Cardiac fibroblast (primary cell): ENCODE measurements at regions not wholly inside any gene's neighbourhood (a gene's known extent, or its start where the extent isn't known, plus 50 kb on each side); places are given as distances from the start of the nearest gene placed in this dataset.
A peak's percentile ranks its signal among the peaks of the same experiment; 100 is the strongest.

Experiments
- DNase-seq, 2 donors: peaks; one replicate each; pipeline versions ENCODE4 v3.0.0 to v3.0.0-alpha.2; 2010; ENCODE audit warnings: low read depth in 2 of 2
- H3K4me3 ChIP-seq, 2 donors: replicated peaks in 1 of 2; 1 replicate in 1 of 2; 2 replicates in 1 of 2; pipeline ENCODE4 v1.5.1; 2011; ENCODE audit warnings: low read depth in 2 of 2, low read length in 2 of 2, mild to moderate bottlenecking in 2 of 2, moderate library complexity in 1 of 2
- TF ChIP-seq, protein P1 (sequence below): IDR thresholded peaks from one replicate; pipeline ENCODE4 v1.5.1; 2011; ENCODE audit warnings: low read depth, mild to moderate bottlenecking, low read length, inconsistent platforms

DNA sequence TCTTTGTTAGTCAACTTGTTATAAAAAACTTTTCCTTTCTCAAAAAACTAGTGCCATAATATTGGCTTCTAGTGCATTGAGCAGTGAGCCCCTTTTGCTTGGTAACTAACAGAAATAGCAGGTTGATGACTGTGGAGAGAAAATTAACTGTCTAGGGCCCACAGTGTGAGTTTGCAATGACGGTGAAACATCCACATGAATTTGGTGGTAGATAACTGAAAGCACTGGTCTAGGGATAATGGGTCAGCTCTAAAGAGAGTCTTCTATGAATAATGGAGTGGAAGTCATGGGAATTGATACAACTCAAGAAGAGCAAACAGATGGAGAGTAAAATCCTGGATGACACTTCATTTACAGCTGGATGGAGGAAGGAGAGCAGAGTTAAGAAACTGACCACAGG, 245.4 kb downstream of the METTL4 start:
- TF ChIP-seq, protein P1, sequence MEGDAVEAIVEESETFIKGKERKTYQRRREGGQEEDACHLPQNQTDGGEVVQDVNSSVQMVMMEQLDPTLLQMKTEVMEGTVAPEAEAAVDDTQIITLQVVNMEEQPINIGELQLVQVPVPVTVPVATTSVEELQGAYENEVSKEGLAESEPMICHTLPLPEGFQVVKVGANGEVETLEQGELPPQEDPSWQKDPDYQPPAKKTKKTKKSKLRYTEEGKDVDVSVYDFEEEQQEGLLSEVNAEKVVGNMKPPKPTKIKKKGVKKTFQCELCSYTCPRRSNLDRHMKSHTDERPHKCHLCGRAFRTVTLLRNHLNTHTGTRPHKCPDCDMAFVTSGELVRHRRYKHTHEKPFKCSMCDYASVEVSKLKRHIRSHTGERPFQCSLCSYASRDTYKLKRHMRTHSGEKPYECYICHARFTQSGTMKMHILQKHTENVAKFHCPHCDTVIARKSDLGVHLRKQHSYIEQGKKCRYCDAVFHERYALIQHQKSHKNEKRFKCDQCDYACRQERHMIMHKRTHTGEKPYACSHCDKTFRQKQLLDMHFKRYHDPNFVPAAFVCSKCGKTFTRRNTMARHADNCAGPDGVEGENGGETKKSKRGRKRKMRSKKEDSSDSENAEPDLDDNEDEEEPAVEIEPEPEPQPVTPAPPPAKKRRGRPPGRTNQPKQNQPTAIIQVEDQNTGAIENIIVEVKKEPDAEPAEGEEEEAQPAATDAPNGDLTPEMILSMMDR = no peak

DNA sequence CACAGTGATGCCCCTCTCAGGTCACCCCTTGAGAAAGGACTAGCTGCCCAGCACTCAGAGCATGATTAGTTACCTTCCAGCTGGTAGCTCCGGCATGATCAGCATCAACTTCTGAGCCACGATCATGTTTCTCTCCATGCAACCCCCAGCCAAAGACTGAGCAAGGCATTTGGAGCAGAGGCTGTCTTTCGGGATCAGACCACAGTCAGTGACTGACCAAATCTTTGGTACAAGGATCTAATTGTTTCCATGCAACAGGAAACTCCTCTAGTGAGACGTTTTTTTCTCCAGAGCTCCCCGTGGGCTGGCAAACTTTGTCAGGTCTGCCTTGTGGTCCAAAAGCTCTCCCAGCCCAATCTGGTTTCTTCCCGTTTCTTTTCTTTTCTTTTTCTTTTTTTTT, 244.3 kb downstream of the METTL4 start:
- peak in 1 of 2 donors; percentile 59 for DNase-seq
- no peak overlapping the region for H3K4me3 ChIP-seq
- TF ChIP-seq, protein P1 = no peak

More for the DNA sequence above, 245.4 kb downstream of the METTL4 start:
- H3K4me3 ChIP-seq = no peak overlapping the region
- no peak for DNase-seq

DNA sequence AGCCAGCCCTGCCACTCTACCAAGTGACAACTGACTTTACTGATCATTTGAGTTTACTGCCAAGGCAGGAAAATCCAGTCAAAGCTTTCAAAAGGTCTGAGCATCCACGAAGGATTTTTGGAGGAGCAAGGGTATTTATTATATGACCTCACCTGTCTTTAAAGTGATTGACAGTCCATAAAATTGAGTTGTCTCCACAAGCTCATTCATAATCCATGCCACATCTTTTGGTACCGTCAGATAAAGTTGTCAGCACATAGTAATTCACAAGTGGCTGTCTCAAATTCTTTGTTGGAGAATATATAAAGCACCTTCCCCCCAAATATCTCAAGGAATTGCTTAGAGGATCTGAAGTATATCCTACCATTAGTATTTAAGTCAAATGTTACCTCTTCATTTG, 240.5 kb downstream of the METTL4 start:
- H3K4me3 ChIP-seq = no peak overlapping the region
- TF ChIP-seq, protein P1 = no peak
- no peak for DNase-seq

DNA sequence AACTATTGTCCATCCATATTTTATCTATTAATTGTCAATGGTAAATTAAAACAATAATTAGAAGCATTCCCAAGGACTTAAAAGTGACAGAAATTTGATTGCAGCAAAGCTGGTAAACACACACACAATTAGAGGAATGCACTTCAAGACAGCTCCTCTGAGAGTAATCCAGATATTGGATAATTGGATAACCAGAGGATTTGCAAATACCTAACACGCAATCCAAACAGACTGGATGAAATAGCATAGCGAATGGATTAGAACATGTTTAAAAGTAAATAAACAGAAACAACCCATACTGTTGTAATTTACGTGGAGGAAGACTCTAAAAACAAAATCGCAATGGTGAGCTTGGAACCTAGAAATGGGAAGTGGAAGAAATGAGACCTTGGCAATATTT, 239.8 kb downstream of the METTL4 start:
- DNase-seq = no peak
- no peak overlapping the region for H3K4me3 ChIP-seq
- TF ChIP-seq, protein P1 = no peak

DNA sequence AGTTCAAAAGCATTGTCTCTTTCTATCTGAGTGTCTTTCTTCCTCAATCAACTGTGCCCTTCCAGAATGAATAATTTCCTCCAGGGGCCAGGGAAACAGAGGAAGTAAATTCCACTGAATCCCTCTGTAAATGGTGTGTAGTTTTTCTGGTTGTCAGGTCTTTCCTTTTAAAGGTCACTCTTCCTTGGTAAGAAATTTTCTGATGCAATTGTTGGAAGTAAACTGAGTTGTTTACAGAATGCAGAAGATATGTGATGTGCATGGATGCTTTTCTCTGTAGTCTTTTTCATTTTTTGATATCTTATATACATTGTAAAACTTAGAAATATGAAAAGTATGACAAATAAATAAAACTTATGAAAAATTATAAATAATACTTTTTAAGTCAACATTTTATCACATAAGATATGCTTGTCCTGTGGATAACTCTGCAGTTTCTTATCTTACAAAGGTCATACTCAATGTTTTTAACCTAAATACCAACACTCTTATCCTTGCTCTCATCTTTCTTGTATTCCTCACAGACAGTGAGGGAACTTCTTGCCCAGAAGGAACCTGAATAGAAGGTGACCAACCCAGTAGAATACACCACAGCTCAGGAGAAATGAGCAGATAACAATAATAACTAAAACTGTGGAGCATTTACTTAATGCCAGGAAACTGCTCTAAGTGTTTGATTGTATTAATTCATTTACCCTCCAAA, 234.5 kb downstream of the METTL4 start:
- H3K4me3 ChIP-seq = no peak overlapping the region
- peak in 1 of 2 donors; percentile 8 for DNase-seq
- TF ChIP-seq, protein P1 = no peak

DNA sequence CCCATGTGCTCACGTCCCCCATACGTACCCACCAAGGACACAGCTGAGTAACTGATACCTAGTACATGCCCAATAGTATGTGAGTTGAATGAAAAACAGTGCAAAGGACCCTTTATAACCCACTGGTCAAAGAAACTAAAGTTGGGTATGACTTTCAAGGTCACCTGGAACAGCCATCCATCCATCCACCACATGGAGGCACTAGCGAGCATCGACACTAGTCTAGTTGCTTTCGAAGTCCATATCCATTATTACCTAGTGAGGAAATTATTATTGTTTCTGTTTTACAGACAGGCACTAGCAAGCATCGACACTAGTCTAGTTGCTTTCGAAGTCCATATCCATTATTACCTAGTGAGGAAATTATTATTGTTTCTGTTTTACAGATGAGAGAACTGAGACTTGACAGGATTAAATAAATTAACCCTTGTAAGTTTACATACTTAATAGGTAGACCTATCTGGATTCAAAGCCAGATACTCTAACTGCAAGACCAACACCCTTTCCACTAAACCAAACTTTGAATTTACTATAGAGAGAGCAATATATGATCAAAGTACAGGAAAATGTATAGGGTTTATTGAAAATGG, 233.7 kb downstream of the METTL4 start:
- peak; percentile 18 to 61 for DNase-seq
- no peak overlapping the region for H3K4me3 ChIP-seq
- TF ChIP-seq, protein P1 = peak; percentile 64

DNA sequence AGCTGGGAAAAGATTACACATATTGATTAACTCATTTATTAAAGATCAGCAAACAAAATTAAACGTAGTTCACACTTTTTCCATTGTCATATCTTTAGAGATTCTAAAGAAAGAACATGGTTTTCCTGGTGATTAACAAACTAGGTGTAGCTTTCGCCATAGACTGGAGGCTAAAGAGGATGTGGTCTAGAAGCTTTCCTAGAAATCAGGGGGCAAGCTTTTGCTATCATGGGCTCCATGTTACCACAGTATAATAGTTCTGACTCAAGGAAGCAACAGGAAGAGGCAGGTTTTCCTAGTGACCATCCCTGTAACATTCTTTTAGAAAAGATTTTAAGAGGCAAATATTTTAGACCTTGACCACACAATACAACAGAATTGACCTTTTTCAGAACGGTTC, 232.7 kb downstream of the METTL4 start:
- H3K4me3 ChIP-seq = no peak overlapping the region
- TF ChIP-seq, protein P1 = no peak
- DNase-seq = no peak
